ENCODE measurements at regions not wholly inside any gene's neighbourhood (a gene's known extent, or its start where the extent isn't known, plus 50 kb on each side); places are given as distances from the start of the nearest gene placed in this dataset.
"Not testable (repeated sequence)": the region's sequence is repeated elsewhere in the genome, so short reads cannot be mapped to it uniquely, and the experiment has no call there.

- DNase-seq (ENCODE audit: low spot score in 2 of 2): no peak
- no peak for TF ChIP-seq POLR2A (IDR thresholded peaks at IDR 0.05)
- TF ChIP-seq, protein P1, sequence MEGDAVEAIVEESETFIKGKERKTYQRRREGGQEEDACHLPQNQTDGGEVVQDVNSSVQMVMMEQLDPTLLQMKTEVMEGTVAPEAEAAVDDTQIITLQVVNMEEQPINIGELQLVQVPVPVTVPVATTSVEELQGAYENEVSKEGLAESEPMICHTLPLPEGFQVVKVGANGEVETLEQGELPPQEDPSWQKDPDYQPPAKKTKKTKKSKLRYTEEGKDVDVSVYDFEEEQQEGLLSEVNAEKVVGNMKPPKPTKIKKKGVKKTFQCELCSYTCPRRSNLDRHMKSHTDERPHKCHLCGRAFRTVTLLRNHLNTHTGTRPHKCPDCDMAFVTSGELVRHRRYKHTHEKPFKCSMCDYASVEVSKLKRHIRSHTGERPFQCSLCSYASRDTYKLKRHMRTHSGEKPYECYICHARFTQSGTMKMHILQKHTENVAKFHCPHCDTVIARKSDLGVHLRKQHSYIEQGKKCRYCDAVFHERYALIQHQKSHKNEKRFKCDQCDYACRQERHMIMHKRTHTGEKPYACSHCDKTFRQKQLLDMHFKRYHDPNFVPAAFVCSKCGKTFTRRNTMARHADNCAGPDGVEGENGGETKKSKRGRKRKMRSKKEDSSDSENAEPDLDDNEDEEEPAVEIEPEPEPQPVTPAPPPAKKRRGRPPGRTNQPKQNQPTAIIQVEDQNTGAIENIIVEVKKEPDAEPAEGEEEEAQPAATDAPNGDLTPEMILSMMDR (IDR thresholded peaks at IDR 0.05): no peak
- no peak for TF ChIP-seq EP300 (IDR thresholded peaks at IDR 0.05)
- H3K27ac ChIP-seq: no peak overlapping the region
- H3K9me3 ChIP-seq: no peaks in the 10 kb centered on the region
- no peak overlapping the region for H3K4me3 ChIP-seq
- H3K36me3 ChIP-seq: no peaks in the 10 kb centered on the region
- no peaks in the 10 kb centered on the region for H3K27me3 ChIP-seq
- 34 to 44% methylated on average over 2 of the region's 2 CpGs for WGBS, 2 donors
- H3K4me1 ChIP-seq: no peaks in the 10 kb centered on the region
Observed at GRCh38 chr6:11458509-11458908, 79.0 kb upstream of the TMEM170B start.

DNA sequence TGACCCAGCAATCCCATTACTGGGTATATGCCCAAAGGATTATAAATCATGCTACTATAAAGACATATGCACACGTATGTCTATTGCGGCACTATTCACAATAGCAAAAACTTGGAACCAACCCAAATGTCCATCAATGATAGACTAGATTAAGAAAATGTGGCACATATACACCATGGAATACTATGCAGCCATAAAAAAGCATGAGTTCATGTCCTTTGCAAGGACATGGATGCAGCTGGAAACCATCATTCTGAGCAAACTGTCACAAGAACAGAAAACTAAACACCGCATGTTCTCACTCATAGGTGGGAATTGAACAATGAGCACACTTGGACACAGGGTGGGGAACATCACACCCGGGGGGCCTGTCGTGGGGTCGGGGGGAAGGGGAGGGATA lies 80.1 kb upstream of the TMEM170B start:
- not testable (repeated sequence) for H3K27me3 ChIP-seq; H3K27ac ChIP-seq; H3K36me3 ChIP-seq; H3K4me3 ChIP-seq; DNase-seq (ENCODE audit: low spot score in 2 of 2); H3K9me3 ChIP-seq; H3K4me1 ChIP-seq
- 93% methylated on average over 6 of the region's 6 CpGs for WGBS, 2 donors

GRCh38 chr6:11452106-11452505 lies 85.4 kb upstream of the TMEM170B start:
- WGBS, 2 donors: 83 to 93% methylated on average over 8 of the region's 8 CpGs
- not testable (repeated sequence) for H3K27ac ChIP-seq; H3K4me1 ChIP-seq; DNase-seq (ENCODE audit: low spot score in 2 of 2); H3K36me3 ChIP-seq; H3K27me3 ChIP-seq; H3K4me3 ChIP-seq; H3K9me3 ChIP-seq

DNA sequence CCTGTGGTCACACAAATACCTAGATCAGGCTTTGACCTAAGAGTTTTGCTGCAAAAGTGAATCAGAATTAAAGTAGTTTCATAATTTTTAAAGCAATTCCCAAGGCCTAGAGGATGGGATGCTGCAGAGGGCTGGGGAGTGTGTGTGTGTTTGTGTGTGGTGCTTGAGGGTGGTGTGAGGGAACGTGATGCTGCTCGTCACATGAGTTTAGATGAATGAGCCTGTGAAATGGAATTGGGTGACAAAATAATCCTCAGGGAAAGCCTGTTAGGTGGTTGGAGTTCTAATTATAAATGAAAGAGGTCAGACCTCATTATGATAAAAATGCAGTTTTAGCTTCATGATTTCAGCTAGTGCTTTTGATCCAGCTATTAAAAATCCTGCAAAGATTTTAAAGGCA lies 87.5 kb upstream of the TMEM170B start:
- H3K4me3 ChIP-seq: no peak overlapping the region
- H3K9me3 ChIP-seq: no peaks in the 10 kb centered on the region
- no peak overlapping the region for H3K27ac ChIP-seq
- H3K4me1 ChIP-seq: no peaks in the 10 kb centered on the region
- TF ChIP-seq EP300 (IDR thresholded peaks at IDR 0.05) (no peak), POLR2A (IDR thresholded peaks at IDR 0.05) (no peak)
- TF ChIP-seq, protein P1 (IDR thresholded peaks at IDR 0.05): no peak
- H3K36me3 ChIP-seq: no peaks in the 10 kb centered on the region
- no peak for DNase-seq (ENCODE audit: low spot score in 2 of 2)
- H3K27me3 ChIP-seq: no peaks in the 10 kb centered on the region
- 41 to 63% methylated on average over 2 of the region's 2 CpGs for WGBS, 2 donors

DNA sequence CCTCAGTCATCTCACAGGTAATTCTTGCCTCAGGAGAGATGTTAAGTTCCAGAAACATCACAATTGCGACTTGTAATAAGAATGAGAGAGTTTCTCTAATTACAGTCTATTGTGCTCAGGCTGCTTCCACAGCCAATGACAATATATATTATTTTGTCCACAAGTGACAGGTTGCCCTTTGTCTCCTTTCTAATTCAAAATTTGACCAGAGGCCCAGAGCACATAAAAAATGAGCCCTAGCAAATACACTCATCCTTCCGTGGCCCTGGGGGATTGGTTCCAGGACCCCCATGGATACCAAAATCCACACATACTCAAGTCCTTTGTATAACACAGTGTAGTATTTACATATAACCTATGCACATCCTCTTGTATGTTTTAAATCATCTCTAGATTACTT lies 88.1 kb upstream of the TMEM170B start:
- no peak for DNase-seq (ENCODE audit: low spot score in 2 of 2)
- Histone ChIP-seq H3K4me1 (no peaks in the 10 kb centered on the region), H3K36me3 (no peaks in the 10 kb centered on the region), H3K27ac (no peak overlapping the region), H3K9me3 (no peaks in the 10 kb centered on the region), H3K4me3 (no peak overlapping the region), H3K27me3 (no peaks in the 10 kb centered on the region)
- 82 to 84% methylated on average over 2 of the region's 2 CpGs for WGBS, 2 donors
- TF ChIP-seq POLR2A (IDR thresholded peaks at IDR 0.05) (no peak), EP300 (IDR thresholded peaks at IDR 0.05) (no peak)
- TF ChIP-seq, protein P1 (IDR thresholded peaks at IDR 0.05): no peak

DNA sequence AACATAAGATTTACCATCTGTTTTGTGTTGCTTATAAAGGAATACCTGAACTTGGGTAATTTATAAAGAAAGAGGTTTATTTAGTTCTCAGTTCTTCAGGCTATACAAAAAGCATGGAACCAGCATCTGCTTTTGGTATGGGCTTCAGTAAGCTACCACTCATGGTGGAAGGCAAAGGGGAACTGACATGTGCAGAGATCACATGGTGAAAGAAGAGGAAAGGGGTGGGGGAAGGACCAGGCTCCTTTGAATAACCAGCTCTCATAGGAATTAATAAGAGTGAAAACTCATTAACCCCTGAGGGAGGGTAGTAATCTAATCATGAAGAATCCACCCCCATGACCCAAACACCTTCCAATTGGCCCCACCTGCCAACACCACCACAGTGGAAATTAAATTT lies 89.5 kb upstream of the TMEM170B start:
- no peak for DNase-seq (ENCODE audit: low spot score in 2 of 2)
- no peaks in the 10 kb centered on the region for H3K9me3 ChIP-seq
- H3K4me3 ChIP-seq: no peak overlapping the region
- no peaks in the 10 kb centered on the region for H3K27me3 ChIP-seq
- no peaks in the 10 kb centered on the region for H3K4me1 ChIP-seq
- no peak overlapping the region for H3K27ac ChIP-seq
- H3K36me3 ChIP-seq: no peaks in the 10 kb centered on the region
- TF ChIP-seq, protein P1 (IDR thresholded peaks at IDR 0.05): no peak
- TF ChIP-seq EP300 (IDR thresholded peaks at IDR 0.05) (no peak), POLR2A (IDR thresholded peaks at IDR 0.05) (no peak)
